NT2/D1 (cell line): ENCODE measurements at regions not wholly inside any gene's neighbourhood (a gene's known extent, or its start where the extent isn't known, plus 50 kb on each side); places are given as distances from the start of the nearest gene placed in this dataset.

Experiments
- SUZ12 ChIP-seq: IDR thresholded peaks from 2 replicates; pipeline ENCODE4 v1.6.1; 2011; ENCODE audit not compliant: insufficient read length, insufficient read depth; ENCODE audit errors: extremely low read depth
- YY1 ChIP-seq: IDR thresholded peaks from 2 replicates; pipeline ENCODE4 v1.6.1; 2011; ENCODE audit not compliant: insufficient read length, insufficient read depth
- ZNF274 ChIP-seq: IDR thresholded peaks from 2 replicates; pipeline ENCODE4 v1.6.1; 2011; ENCODE audit warnings: mild to moderate bottlenecking, low read depth, low read length

- TF ChIP-seq ZNF274 (no peak), YY1 (no peak), SUZ12 (no peak)
These were observed 212.1 kb upstream of the NUDT12 start for GRCh38 chr5:103774721-103775120.
